ENCODE measurements at regions not wholly inside any gene's neighbourhood (a gene's known extent, or its start where the extent isn't known, plus 50 kb on each side); places are given as distances from the start of the nearest gene placed in this dataset.

- ChIA-PET CTCF (no interaction called here), POLR2A (ENCODE audit: unreplicated experiment) (no interaction called here)
- H2AK5ac ChIP-seq (ENCODE audit: low read depth, low read length), result no peak overlapping the region
- no peak overlapping the region for H3K9ac ChIP-seq (ENCODE audit: low read depth, low read length)
- in situ Hi-C loops (cut with MboI; ENCODE audit: low sequenced_read_pairs), result no loop called here
- H2AFZ ChIP-seq (replicated peaks; ENCODE audit: low read length, poor library complexity), result no peak overlapping the region
- H3K56ac ChIP-seq (ENCODE audit: extremely low read depth, insufficient read depth, low read length), result no peak overlapping the region
- H3K9me1 ChIP-seq (ENCODE audit: insufficient read depth, low read length), result no peaks in the 10 kb centered on the region
- no TSS peak for BruUV-seq (replicated peaks)
- no peak overlapping the region for H4K8ac ChIP-seq (ENCODE audit: low read depth in 2 of 2, low read length in 2 of 2)
- H3K4me1 ChIP-seq (ENCODE audit: control insufficient read depth, insufficient read depth, low read length), result peaks cover 3% of the 10 kb centered on the region; the same call in 1 of the 2 replicates
- dilution Hi-C loops (cut with HindIII; ENCODE audit: low sequenced_read_pairs, unreplicated experiment), result no loop called here
- no peak overlapping the region for H3K4me3 ChIP-seq (ENCODE audit: insufficient read depth, low read depth, low read length)
- TF ChIP-seq RFX5 (IDR thresholded peaks at IDR 0.05; ENCODE audit: low read depth, low read length) (no peak), SMC3 (IDR thresholded peaks at IDR 0.05; ENCODE audit: low read depth, low read length) (no peak), BHLHE40 (IDR thresholded peaks at IDR 0.05; ENCODE audit: low read depth, low read length) (no peak), NFE2L2 (IDR thresholded peaks at IDR 0.05; ENCODE audit: low read depth, low read length) (no peak), FOS (IDR thresholded peaks at IDR 0.05; ENCODE audit: low read depth, low read length) (no peak), RAD21 (IDR thresholded peaks at IDR 0.05; ENCODE audit: low read length) (no peak)
- H2BK15ac ChIP-seq (ENCODE audit: low read depth, low read length), result no peak overlapping the region
- no peak overlapping the region for H3K27ac ChIP-seq (ENCODE audit: insufficient read depth, low read length)
- no peak for DNase-seq
- H4K91ac ChIP-seq (ENCODE audit: insufficient read depth, low read depth, low read length), result no peak overlapping the region
- H3K4ac ChIP-seq (ENCODE audit: low read depth, low read length), result no peak overlapping the region
- H4K5ac ChIP-seq (ENCODE audit: low read depth, low read length), result no peak overlapping the region
- H2BK120ac ChIP-seq (ENCODE audit: low read depth, low read length), result no peak overlapping the region
- no peak for ATAC-seq (ENCODE audit: low read depth)
- no peak overlapping the region for H3K14ac ChIP-seq (replicated peaks; ENCODE audit: low read depth, low read length)
- no peak overlapping the region for H2BK5ac ChIP-seq (ENCODE audit: low read depth, low read length, poor library complexity, severe bottlenecking)
- H3K18ac ChIP-seq (ENCODE audit: low read depth, low read length), result no peak overlapping the region
- H3K27me3 ChIP-seq (ENCODE audit: control insufficient read depth, insufficient read depth, low read length), result peaks cover 30% of the 10 kb centered on the region
- intact Hi-C loops (cut with micrococcal nuclease), result no loop called here
- peaks cover 4% of the 10 kb centered on the region; the same call in 1 of the 2 replicates for H3K9me3 ChIP-seq (ENCODE audit: control insufficient read depth, insufficient read depth, low read length)
- H3K4me2 ChIP-seq (ENCODE audit: low read depth, low read length), result no peak overlapping the region
- no peaks in the 10 kb centered on the region for H4K20me1 ChIP-seq (ENCODE audit: insufficient read depth, low read length)
- no peak overlapping the region for H2AK9ac ChIP-seq (replicated peaks; ENCODE audit: low read depth, low read length, poor library complexity)
- H3K23ac ChIP-seq (ENCODE audit: low read depth, low read length), result no peak overlapping the region
- no peaks in the 10 kb centered on the region for H3K79me1 ChIP-seq (ENCODE audit: low read depth in 1 of 2, low read length in 2 of 2)
- H3K36me3 ChIP-seq (ENCODE audit: control insufficient read depth, insufficient read depth, low read length), result no peaks in the 10 kb centered on the region
- H2BK20ac ChIP-seq (ENCODE audit: low read depth, low read length), result no peak overlapping the region
- WGBS, 2 experiments (ENCODE audit: extremely low coverage in 2 of 2, insufficient read length in 1 of 2), result 80% methylated on average over 1 of the region's 2 CpGs; no CpG with 5 or more reads in 1 of the 2 experiments
Measured at GRCh38 chr1:25163986-25164385, 68.3 kb downstream of the SYF2 start.

Data from IMR-90 (cell line).